Caco-2 (cell line): ENCODE measurements at regions not wholly inside any gene's neighbourhood (a gene's known extent, or its start where the extent isn't known, plus 50 kb on each side); places are given as distances from the start of the nearest gene placed in this dataset.

ENCODE experiments used
- BruUV-seq: library from RNA; stranded (reverse); fragments of 400-500 nt; replicated peaks from 2 replicates; lab custom pipeline; 2021; lab: Mats Ljungman, UMichigan
- CTCF ChIA-PET: fragments of 300-600 bp; sonication (Branson Sonifier 250); formaldehyde crosslinking; loops from one replicate; lab custom pipeline; 2022; ENCODE audit warnings: antibody characterized with exemption; lab: Charles Lee
- POLR2A ChIA-PET: fragments of 300-600 bp; sonication (Branson Sonifier 250); formaldehyde crosslinking; loops from one replicate; lab custom pipeline; 2022; ENCODE audit warnings: antibody characterized with exemption; lab: Charles Lee
- DNase-seq, 2 experiments: peaks; one replicate each; pipeline versions ENCODE4 v3.0.0 to v3.0.0-alpha.2; 2020 to 2022
- H3K27me3 ChIP-seq: replicated peaks from 2 replicates; pipeline ENCODE4 v1.6.0; 2011; ENCODE audit warnings: low read length; ENCODE audit not compliant: control insufficient read depth, insufficient read depth
- H3K36me3 ChIP-seq: 2 replicates; pipeline ENCODE4 v1.5.1; 2011; ENCODE audit warnings: low read length; ENCODE audit not compliant: control insufficient read depth, insufficient read depth
- H3K4me1 ChIP-seq: fragments of 250-450 bp; sonication (Bioruptor Pico); 2 replicates; pipeline ENCODE4 v1.5.1; 2020; ENCODE audit warnings: mild to moderate bottlenecking
- H3K4me3 ChIP-seq: 2 replicates; pipeline ENCODE4 v1.5.1; 2011; ENCODE audit warnings: low read depth, mild to moderate bottlenecking, control low read depth, low read length
- H3K9me3 ChIP-seq: fragments of 250-450 bp; sonication (Bioruptor Pico); 2 replicates; pipeline ENCODE4 v1.5.1; 2020; ENCODE audit warnings: mild to moderate bottlenecking, moderate library complexity
- H3K27ac Mint-ChIP-seq: one replicate; pipeline ENCODE4 v1.8.0; 2022; ENCODE audit warnings: mixed read lengths; ENCODE audit not compliant: unreplicated experiment
- H3K27me3 Mint-ChIP-seq: one replicate; pipeline ENCODE4 v1.8.0; 2022; ENCODE audit warnings: mixed read lengths; ENCODE audit not compliant: insufficient read depth, unreplicated experiment
- H3K36me3 Mint-ChIP-seq: one replicate; pipeline ENCODE4 v1.8.0; 2022; ENCODE audit warnings: mild to moderate bottlenecking, mixed read lengths; ENCODE audit not compliant: insufficient read depth, unreplicated experiment
- H3K4me1 Mint-ChIP-seq: one replicate; pipeline ENCODE4 v1.8.0; 2022; ENCODE audit warnings: low read depth, mixed read lengths; ENCODE audit not compliant: unreplicated experiment
- H3K4me3 Mint-ChIP-seq: one replicate; pipeline ENCODE4 v1.8.0; 2022; ENCODE audit warnings: mild to moderate bottlenecking, moderate library complexity, mixed read lengths; ENCODE audit not compliant: unreplicated experiment
- H3K9me3 Mint-ChIP-seq: one replicate; pipeline ENCODE4 v1.8.0; 2022; ENCODE audit warnings: mixed read lengths; ENCODE audit not compliant: unreplicated experiment
- CTCF ChIP-seq, 2 experiments: fragments of 200-600 bp in 1 of 2; IDR thresholded peaks; 1 replicate in 1 of 2; 2 replicates in 1 of 2; pipeline versions ENCODE4 v1.5.1 to v1.8.0; 2011 to 2022; ENCODE audit warnings: antibody characterized with exemption in 1 of 2, control low read depth in 1 of 2, inconsistent platforms in 1 of 2, low read depth in 1 of 2, low read length in 1 of 2, mild to moderate bottlenecking in 1 of 2, moderate library complexity in 1 of 2; ENCODE audit not compliant: insufficient read depth in 1 of 2, severe bottlenecking in 1 of 2, unreplicated experiment in 1 of 2
- intact Hi-C: fragments of 100-400 bp; cut with micrococcal nuclease; formaldehyde crosslinking; loops from one replicate; pipeline ENCODE4 v1.10.0; 2022; ENCODE audit not compliant: unreplicated experiment

GRCh38 chr22:47647181-47647580, 884.7 kb downstream of the TBC1D22A start:
- Mint-ChIP-seq H3K36me3 (no peaks in the 10 kb centered on the region), H3K4me1 (no peaks in the 10 kb centered on the region), H3K9me3 (peaks cover 10% of the 10 kb centered on the region), H3K27me3 (no peaks in the 10 kb centered on the region), H3K27ac (no peak overlapping the region), H3K4me3 (no peak overlapping the region)
- Histone ChIP-seq H3K9me3 (no peaks in the 10 kb centered on the region), H3K27me3 (no peaks in the 10 kb centered on the region), H3K4me1 (no peaks in the 10 kb centered on the region), H3K36me3 (no peaks in the 10 kb centered on the region; the same call in 1 of the 2 replicates), H3K4me3 (no peak overlapping the region)
- ChIA-PET CTCF (no interaction called here), POLR2A (no interaction called here)
- BruUV-seq, result no TSS peak
- DNase-seq, result no peak
- TF ChIP-seq CTCF (IDR thresholded peaks at IDR 0.05; ENCODE audit: insufficient read depth in 1 of 2, low read depth in 1 of 2, low read length in 1 of 2, severe bottlenecking in 1 of 2, unreplicated experiment in 1 of 2), result no peak
- intact Hi-C loops, result no loop called here

- H3K27me3 Mint-ChIP-seq, result no peaks in the 10 kb centered on the region
- H3K27ac Mint-ChIP-seq, result no peak overlapping the region
- intact Hi-C loops, result no loop called here
- ChIA-PET POLR2A (no interaction called here), CTCF (no interaction called here)
- no TSS peak for BruUV-seq
- DNase-seq, result no peak
- H3K36me3 Mint-ChIP-seq, result no peaks in the 10 kb centered on the region
- no peaks in the 10 kb centered on the region for H3K9me3 ChIP-seq
- no peaks in the 10 kb centered on the region for H3K4me1 Mint-ChIP-seq
- no peaks in the 10 kb centered on the region for H3K27me3 ChIP-seq
- H3K36me3 ChIP-seq, result no peaks in the 10 kb centered on the region
- H3K9me3 Mint-ChIP-seq, result no peaks in the 10 kb centered on the region
- H3K4me1 ChIP-seq, result no peaks in the 10 kb centered on the region
- H3K4me3 ChIP-seq, result no peak overlapping the region
- H3K4me3 Mint-ChIP-seq, result no peak overlapping the region
- no peak for TF ChIP-seq CTCF (IDR thresholded peaks at IDR 0.05; ENCODE audit: insufficient read depth in 1 of 2, low read depth in 1 of 2, low read length in 1 of 2, severe bottlenecking in 1 of 2, unreplicated experiment in 1 of 2)
Observed at GRCh38 chr22:47645923-47646322, 883.5 kb downstream of the TBC1D22A start.

GRCh38 chr22:47645450-47645914, 883.0 kb downstream of the TBC1D22A start:
- no TSS peak for BruUV-seq
- Mint-ChIP-seq H3K4me1 (no peaks in the 10 kb centered on the region), H3K27me3 (no peaks in the 10 kb centered on the region), H3K9me3 (no peaks in the 10 kb centered on the region), H3K27ac (no peak overlapping the region), H3K36me3 (no peaks in the 10 kb centered on the region), H3K4me3 (no peak overlapping the region)
- H3K36me3 ChIP-seq, result no peaks in the 10 kb centered on the region
- intact Hi-C loops, result no loop called here
- ChIA-PET POLR2A (no interaction called here), CTCF (no interaction called here)
- no peak overlapping the region for H3K4me3 ChIP-seq
- no peak for DNase-seq
- no peaks in the 10 kb centered on the region for H3K27me3 ChIP-seq
- TF ChIP-seq CTCF (IDR thresholded peaks at IDR 0.05; ENCODE audit: insufficient read depth in 1 of 2, low read depth in 1 of 2, low read length in 1 of 2, severe bottlenecking in 1 of 2, unreplicated experiment in 1 of 2), result no peak
- no peaks in the 10 kb centered on the region for H3K4me1 ChIP-seq
- H3K9me3 ChIP-seq, result no peaks in the 10 kb centered on the region
